ENCODE measurements at regions not wholly inside any gene's neighbourhood (a gene's known extent, or its start where the extent isn't known, plus 50 kb on each side); places are given as distances from the start of the nearest gene placed in this dataset.
A peak's percentile ranks its signal among the peaks of the same experiment; 100 is the strongest.

GRCh38 chr18:78876868-78877267 lies 102.8 kb upstream of the SALL3 start:
- DNase-seq = no peak

GRCh38 chr18:78878335-78878734 lies 101.3 kb upstream of the SALL3 start:
- no peak for DNase-seq

- DNase-seq = peak; percentile 16
Observed at GRCh38 chr18:78879072-78879883, 100.3 kb upstream of the SALL3 start.

- no peak for DNase-seq
Observed at GRCh38 chr18:78882585-78882984, 97.0 kb upstream of the SALL3 start.

GRCh38 chr18:78883501-78883900 lies 96.1 kb upstream of the SALL3 start:
- no peak for DNase-seq

- DNase-seq = peak; percentile 4
Observed at GRCh38 chr18:78884502-78884901, 95.1 kb upstream of the SALL3 start.

GRCh38 chr18:78889250-78889649 lies 90.4 kb upstream of the SALL3 start:
- no peak for DNase-seq

- DNase-seq = no peak
Observed at GRCh38 chr18:78890388-78890787, 89.2 kb upstream of the SALL3 start.

- no peak for DNase-seq
Observed at GRCh38 chr18:78891185-78891762, 88.3 kb upstream of the SALL3 start.

GRCh38 chr18:78892177-78892576 lies 87.4 kb upstream of the SALL3 start:
- no peak for DNase-seq

GRCh38 chr18:78892721-78893120 lies 86.9 kb upstream of the SALL3 start:
- no peak for DNase-seq

GRCh38 chr18:78893281-78894032 lies 86.2 kb upstream of the SALL3 start:
- DNase-seq = no peak

GRCh38 chr18:78894033-78894305 lies 85.6 kb upstream of the SALL3 start:
- no peak for DNase-seq

GRCh38 chr18:78895207-78896001 lies 84.2 kb upstream of the SALL3 start:
- no peak for DNase-seq

GRCh38 chr18:78896111-78896905 lies 83.3 kb upstream of the SALL3 start:
- no peak for DNase-seq

- no peak for DNase-seq
Observed at GRCh38 chr18:78898066-78898465, 81.6 kb upstream of the SALL3 start.

- DNase-seq = no peak
Observed at GRCh38 chr18:78898635-78899034, 81.0 kb upstream of the SALL3 start.

- no peak for DNase-seq
Observed at GRCh38 chr18:78899241-78899640, 80.4 kb upstream of the SALL3 start.

GRCh38 chr18:78900938-78901909 lies 78.4 kb upstream of the SALL3 start:
- DNase-seq = no peak

GRCh38 chr18:78901923-78902794 lies 77.5 kb upstream of the SALL3 start:
- DNase-seq = no peak

All from hematopoietic multipotent progenitor cell treated with erythropoietin and hydrocortisone succinate and interleukin-3 and kit ligand, for 6 days (in vitro differentiated cells).